ENCODE measurements at regions not wholly inside any gene's neighbourhood (a gene's known extent, or its start where the extent isn't known, plus 50 kb on each side); places are given as distances from the start of the nearest gene placed in this dataset.
A peak's percentile ranks its signal among the peaks of the same experiment; 100 is the strongest.

DNA sequence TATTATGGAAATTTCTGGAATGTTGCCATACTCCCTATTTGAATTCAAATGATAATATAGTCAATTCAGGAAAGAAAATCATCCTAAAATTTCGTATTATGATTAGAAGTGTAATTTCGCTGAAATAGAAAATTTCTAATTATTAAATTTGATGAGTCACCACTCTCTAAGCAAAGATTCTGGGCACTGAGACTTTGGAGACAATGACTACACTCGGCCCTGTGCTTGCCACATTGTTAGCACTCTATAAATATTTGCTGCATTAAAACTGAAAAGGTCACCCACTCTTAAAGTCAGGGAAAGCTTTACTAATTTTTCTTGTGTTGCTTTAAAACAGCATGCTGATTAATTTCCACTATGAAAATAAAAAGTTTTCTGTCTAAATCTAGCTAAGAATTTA is 240.3 kb downstream of the TLE4 start:
- Histone ChIP-seq H3K79me1 (ENCODE audit: insufficient read depth, low read depth, low read length, poor library complexity, severe bottlenecking) (no peaks in the 10 kb centered on the region), H2AFZ (ENCODE audit: low read length) (no peak overlapping the region), H3K79me2 (ENCODE audit: insufficient read depth, low read length) (no peaks in the 10 kb centered on the region), H3K4me1 (ENCODE audit: insufficient read depth, low read length) (peaks cover 2% of the 10 kb centered on the region; the same call in 1 of the 2 replicates), H3K27ac (ENCODE audit: insufficient read length, low read depth, low read length) (no peak overlapping the region), H2BK120ac (ENCODE audit: low read depth, low read length, poor library complexity, severe bottlenecking) (no peak overlapping the region), H4K5ac (ENCODE audit: insufficient read length, low read depth, low read length) (no peak overlapping the region), H2BK20ac (ENCODE audit: low read depth, low read length, poor library complexity, severe bottlenecking) (no peak overlapping the region), H3K9ac (ENCODE audit: extremely low read depth, insufficient read length, low read length) (no peak overlapping the region), H3K9me3 (ENCODE audit: control insufficient read depth, low read depth, low read length) (no peaks in the 10 kb centered on the region), H2AK5ac (ENCODE audit: insufficient read length, low read length) (no peak overlapping the region), H3T11ph (ENCODE audit: low read length) (no peak overlapping the region), H2BK15ac (ENCODE audit: low read depth, low read length) (no peak overlapping the region), H4K91ac (ENCODE audit: insufficient read length, low read depth, low read length) (no peak overlapping the region), H4K20me1 (ENCODE audit: control insufficient read depth, insufficient read depth, insufficient read length) (no peaks in the 10 kb centered on the region), H4K8ac (replicated peaks; ENCODE audit: insufficient read length, low read depth, low read length) (no peak overlapping the region), H2BK12ac (ENCODE audit: insufficient read length, low read depth, low read length) (no peak overlapping the region), H3K23me2 (ENCODE audit: insufficient read length, low read depth, low read length, poor library complexity, severe bottlenecking) (no peaks in the 10 kb centered on the region), H3K4me2 (ENCODE audit: insufficient read depth, insufficient read length, low read length) (no peak overlapping the region), H3K18ac (ENCODE audit: insufficient read length, low read depth, low read length) (no peak overlapping the region), H3K56ac (ENCODE audit: insufficient read length, low read depth, low read length) (no peak overlapping the region), H3K23ac (ENCODE audit: insufficient read length, low read depth, low read length) (no peak overlapping the region), H3K14ac (ENCODE audit: insufficient read depth, low read length) (no peak overlapping the region), H3K4ac (ENCODE audit: low read depth, low read length) (no peak overlapping the region), H2BK5ac (ENCODE audit: insufficient read length, low read length) (no peak overlapping the region), H3K27me3 (ENCODE audit: insufficient read depth, low read length) (no peaks in the 10 kb centered on the region)
- H3K27me3 Mint-ChIP-seq (ENCODE audit: low read depth): peaks cover 2% of the 10 kb centered on the region; the same call in 1 of the 2 replicates
- no peaks in the 10 kb centered on the region for H3K36me3 Mint-ChIP-seq (ENCODE audit: insufficient read depth in 1 of 3, low read depth in 3 of 3)
- H3K4me1 Mint-ChIP-seq: peaks cover 6 to 16% of the 10 kb centered on the region in 2 experiments
- no peak overlapping the region for H3K4me3 Mint-ChIP-seq
- TF ChIP-seq, protein P1, sequence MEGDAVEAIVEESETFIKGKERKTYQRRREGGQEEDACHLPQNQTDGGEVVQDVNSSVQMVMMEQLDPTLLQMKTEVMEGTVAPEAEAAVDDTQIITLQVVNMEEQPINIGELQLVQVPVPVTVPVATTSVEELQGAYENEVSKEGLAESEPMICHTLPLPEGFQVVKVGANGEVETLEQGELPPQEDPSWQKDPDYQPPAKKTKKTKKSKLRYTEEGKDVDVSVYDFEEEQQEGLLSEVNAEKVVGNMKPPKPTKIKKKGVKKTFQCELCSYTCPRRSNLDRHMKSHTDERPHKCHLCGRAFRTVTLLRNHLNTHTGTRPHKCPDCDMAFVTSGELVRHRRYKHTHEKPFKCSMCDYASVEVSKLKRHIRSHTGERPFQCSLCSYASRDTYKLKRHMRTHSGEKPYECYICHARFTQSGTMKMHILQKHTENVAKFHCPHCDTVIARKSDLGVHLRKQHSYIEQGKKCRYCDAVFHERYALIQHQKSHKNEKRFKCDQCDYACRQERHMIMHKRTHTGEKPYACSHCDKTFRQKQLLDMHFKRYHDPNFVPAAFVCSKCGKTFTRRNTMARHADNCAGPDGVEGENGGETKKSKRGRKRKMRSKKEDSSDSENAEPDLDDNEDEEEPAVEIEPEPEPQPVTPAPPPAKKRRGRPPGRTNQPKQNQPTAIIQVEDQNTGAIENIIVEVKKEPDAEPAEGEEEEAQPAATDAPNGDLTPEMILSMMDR (conservative IDR thresholded peaks at IDR 0.05): no peak
- peak overlapping the region in 2 of 3 experiments; percentile 27 to 79; a peak in 3 of 7 replicates for H3K27ac Mint-ChIP-seq
- DNase-seq: no peak
- WGBS (ENCODE audit: extremely low coverage, insufficient read length, low lambda C conversion rate): no CpG with 5 or more reads among the region's 3 CpGs
- H3K9me3 Mint-ChIP-seq: no peaks in the 10 kb centered on the region

Data from H9 (cell line).